CD4-positive, alpha-beta T cell treated with Interleukin-17A for 1 hour (primary cell): ENCODE measurements at regions not wholly inside any gene's neighbourhood (a gene's known extent, or its start where the extent isn't known, plus 50 kb on each side); places are given as distances from the start of the nearest gene placed in this dataset.

ENCODE experiments used
- DNase-seq: peaks from one replicate; pipeline ENCODE4 v3.0.0-alpha.2; 2020

GRCh38 chr4:174438711-174439110 lies 83.6 kb downstream of the HPGD start:
- DNase-seq = no peak

GRCh38 chr4:174437749-174438148 lies 84.5 kb downstream of the HPGD start:
- no peak for DNase-seq

GRCh38 chr4:174437324-174437723 lies 85.0 kb downstream of the HPGD start:
- DNase-seq = no peak

GRCh38 chr4:174436377-174436776 lies 85.9 kb downstream of the HPGD start:
- DNase-seq = no peak

GRCh38 chr4:174435974-174436373 lies 86.3 kb downstream of the HPGD start:
- no peak for DNase-seq

GRCh38 chr4:174434455-174434854 lies 87.8 kb downstream of the HPGD start:
- no peak for DNase-seq

- no peak for DNase-seq
These were observed 91.7 kb downstream of the HPGD start for GRCh38 chr4:174430576-174430975.

- no peak for DNase-seq
These were observed 92.4 kb downstream of the HPGD start for GRCh38 chr4:174429701-174430410.

- DNase-seq = no peak
These were observed 94.6 kb downstream of the HPGD start for GRCh38 chr4:174427571-174428140.

- no peak for DNase-seq
These were observed 96.6 kb downstream of the HPGD start for GRCh38 chr4:174425669-174426068.

GRCh38 chr4:174423257-174423944 lies 98.9 kb downstream of the HPGD start:
- DNase-seq = peak; percentile 5

GRCh38 chr4:174422893-174423256 lies 99.4 kb downstream of the HPGD start:
- no peak for DNase-seq

- no peak for DNase-seq
These were observed 102.0 kb downstream of the HPGD start for GRCh38 chr4:174420316-174420715.

- no peak for DNase-seq
These were observed 103.6 kb downstream of the HPGD start for GRCh38 chr4:174418640-174419212.

- DNase-seq = no peak
These were observed 113.3 kb downstream of the HPGD start for GRCh38 chr4:174408841-174409552.

- DNase-seq = no peak
These were observed 115.9 kb downstream of the HPGD start for GRCh38 chr4:174406383-174406782.

- DNase-seq = no peak
These were observed 116.4 kb downstream of the HPGD start for GRCh38 chr4:174405923-174406322.

- DNase-seq = no peak
These were observed 117.6 kb downstream of the HPGD start for GRCh38 chr4:174404677-174405076.

- no peak for DNase-seq
These were observed 119.1 kb downstream of the HPGD start for GRCh38 chr4:174403177-174403543.

- no peak for DNase-seq
These were observed 118.9 kb downstream of the CEP44 start for GRCh38 chr4:174402470-174403176.

- DNase-seq = no peak
These were observed 117.9 kb downstream of the CEP44 start for GRCh38 chr4:174401471-174402130.
